Activated naive CD8-positive, alpha-beta T cell (primary cell): ENCODE measurements at regions not wholly inside any gene's neighbourhood (a gene's known extent, or its start where the extent isn't known, plus 50 kb on each side); places are given as distances from the start of the nearest gene placed in this dataset.
"Not testable (repeated sequence)": the region's sequence is repeated elsewhere in the genome, so short reads cannot be mapped to it uniquely, and the experiment has no call there.

Source experiments
- H3K27ac Mint-ChIP-seq: one replicate; pipeline ENCODE4 v1.8.0; 2021; ENCODE audit warnings: mixed read lengths
- H3K27me3 Mint-ChIP-seq: one replicate; pipeline ENCODE4 v1.8.0; 2021; ENCODE audit warnings: mixed read lengths
- H3K36me3 Mint-ChIP-seq: one replicate; pipeline ENCODE4 v1.8.0; 2021; ENCODE audit warnings: mixed read lengths
- H3K4me1 Mint-ChIP-seq: one replicate; pipeline ENCODE4 v1.8.0; 2021; ENCODE audit warnings: low read depth, mixed read lengths
- H3K4me3 Mint-ChIP-seq: one replicate; pipeline ENCODE4 v1.8.0; 2021; ENCODE audit warnings: mild to moderate bottlenecking, mixed read lengths
- H3K9me3 Mint-ChIP-seq: one replicate; pipeline ENCODE4 v1.8.0; 2021; ENCODE audit warnings: low read depth, mixed read lengths

DNA sequence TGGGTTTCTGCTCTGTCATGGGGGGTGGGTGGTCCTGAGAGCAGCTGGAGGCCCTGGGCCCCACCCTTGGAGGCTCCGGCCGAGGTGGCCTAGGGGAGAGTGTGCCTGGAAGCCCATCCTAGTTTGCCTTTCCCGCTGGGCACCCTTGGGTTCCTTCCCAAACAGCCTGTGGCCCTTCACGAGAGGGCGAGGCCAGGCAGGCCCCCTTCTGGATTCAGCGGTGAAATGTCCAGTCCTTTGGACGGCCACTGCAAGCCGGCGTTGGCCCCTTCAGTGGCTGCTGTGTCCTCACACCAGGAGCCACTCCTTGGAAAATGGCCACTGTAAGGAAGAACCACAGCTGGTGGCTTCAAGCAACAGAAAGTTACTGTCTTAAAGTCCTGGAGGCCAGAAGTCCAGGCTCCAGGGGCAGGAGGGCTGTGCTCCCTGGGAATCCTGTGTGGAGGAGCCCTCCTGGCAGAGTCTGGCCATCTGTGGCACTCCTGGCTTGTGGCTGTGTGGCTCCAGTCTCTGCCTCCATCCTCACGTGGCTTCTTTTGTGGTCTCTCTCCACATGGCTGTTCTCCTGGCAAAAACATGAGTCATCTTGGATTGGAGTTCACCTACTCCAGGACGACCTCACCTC is 854.1 kb downstream of the TBC1D22A start:
- peaks cover 5% of the 10 kb centered on the region for H3K27me3 Mint-ChIP-seq
- no peaks in the 10 kb centered on the region for H3K9me3 Mint-ChIP-seq
- no peak overlapping the region for H3K4me3 Mint-ChIP-seq
- H3K36me3 Mint-ChIP-seq: no peaks in the 10 kb centered on the region
- no peak overlapping the region for H3K27ac Mint-ChIP-seq
- H3K4me1 Mint-ChIP-seq: no peaks in the 10 kb centered on the region

DNA sequence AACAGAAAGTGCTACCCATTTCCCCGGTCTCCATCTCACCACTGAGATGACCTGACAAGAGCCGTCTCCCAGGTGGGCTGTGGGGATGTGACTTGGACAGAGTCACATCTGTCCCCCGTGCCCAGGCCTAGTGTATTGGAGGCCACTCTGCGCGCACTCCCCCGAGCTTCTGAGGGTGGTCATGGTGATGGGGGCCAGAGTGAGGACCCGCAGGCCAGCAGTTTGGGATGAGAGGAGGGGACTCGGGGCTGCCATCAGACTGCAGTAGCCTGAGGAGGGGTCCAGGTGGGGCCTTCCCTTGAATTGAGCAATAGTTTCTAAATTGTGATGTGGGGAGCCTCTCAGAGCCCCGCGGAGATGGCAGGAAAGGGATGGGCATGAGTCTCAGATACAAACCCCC is 852.6 kb downstream of the TBC1D22A start:
- H3K9me3 Mint-ChIP-seq: no peaks in the 10 kb centered on the region
- no peaks in the 10 kb centered on the region for H3K36me3 Mint-ChIP-seq
- no peak overlapping the region for H3K27ac Mint-ChIP-seq
- H3K27me3 Mint-ChIP-seq: peaks cover 5% of the 10 kb centered on the region
- no peaks in the 10 kb centered on the region for H3K4me1 Mint-ChIP-seq
- no peak overlapping the region for H3K4me3 Mint-ChIP-seq

DNA sequence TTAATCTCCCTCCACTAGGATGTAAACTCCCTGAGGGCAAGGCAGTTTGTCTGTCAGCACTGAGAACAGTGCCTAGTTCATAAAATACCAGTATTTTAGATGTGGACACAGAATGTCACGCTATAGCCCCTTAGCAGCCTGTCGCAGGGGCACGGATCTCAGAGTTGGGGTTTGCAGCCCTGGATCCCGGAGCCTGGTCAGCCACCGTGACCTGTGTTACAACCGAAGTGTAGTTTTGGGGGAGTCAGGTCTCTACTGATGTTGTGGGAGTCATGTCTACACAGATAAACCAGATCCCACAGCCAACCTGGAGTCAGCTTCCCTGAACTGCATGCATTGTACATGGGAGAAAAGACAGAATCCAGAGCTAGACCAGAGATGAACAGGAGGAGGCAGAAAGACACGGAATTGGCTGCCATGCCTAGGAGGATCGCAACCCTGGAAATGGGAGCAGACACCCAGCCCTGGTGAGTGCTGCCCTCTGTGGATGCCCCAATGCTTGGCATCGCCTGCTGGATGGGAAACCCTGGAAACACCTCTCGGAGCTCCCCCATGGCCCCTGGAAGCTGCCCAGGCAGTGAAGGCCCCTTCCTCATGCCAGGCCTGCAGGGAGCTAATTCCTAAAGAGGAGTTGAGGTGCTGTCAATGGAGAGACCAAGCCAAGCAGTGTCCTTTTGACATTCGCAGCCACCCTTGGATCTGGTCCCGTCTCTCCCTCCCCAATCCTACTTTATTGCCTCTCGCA is 851.3 kb downstream of the TBC1D22A start:
- Mint-ChIP-seq H3K9me3 (no peaks in the 10 kb centered on the region), H3K27ac (no peak overlapping the region), H3K27me3 (peaks cover 5% of the 10 kb centered on the region), H3K36me3 (no peaks in the 10 kb centered on the region), H3K4me1 (no peaks in the 10 kb centered on the region), H3K4me3 (no peak overlapping the region)

DNA sequence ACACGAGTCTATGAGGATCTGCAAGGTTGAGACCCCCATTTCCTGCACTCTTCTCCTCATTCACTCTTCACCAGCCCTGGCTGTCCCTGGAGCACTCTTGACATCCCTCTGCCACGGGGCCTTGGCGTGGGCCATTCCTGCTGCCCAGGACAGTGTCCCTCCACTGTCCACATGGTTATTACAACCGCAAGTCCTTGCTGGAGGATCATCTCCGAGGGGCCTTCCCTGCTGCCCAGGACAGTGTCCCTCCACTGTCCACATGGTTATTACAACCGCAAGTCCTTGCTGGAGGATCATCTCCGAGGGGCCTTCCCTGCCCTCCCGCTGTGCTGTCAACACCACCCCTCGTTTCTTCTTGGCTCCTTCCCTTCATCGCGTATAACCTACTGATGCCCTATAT is 850.7 kb downstream of the TBC1D22A start:
- not testable (repeated sequence) for H3K4me3 Mint-ChIP-seq, H3K27ac Mint-ChIP-seq, H3K27me3 Mint-ChIP-seq, H3K9me3 Mint-ChIP-seq, H3K4me1 Mint-ChIP-seq, H3K36me3 Mint-ChIP-seq

DNA sequence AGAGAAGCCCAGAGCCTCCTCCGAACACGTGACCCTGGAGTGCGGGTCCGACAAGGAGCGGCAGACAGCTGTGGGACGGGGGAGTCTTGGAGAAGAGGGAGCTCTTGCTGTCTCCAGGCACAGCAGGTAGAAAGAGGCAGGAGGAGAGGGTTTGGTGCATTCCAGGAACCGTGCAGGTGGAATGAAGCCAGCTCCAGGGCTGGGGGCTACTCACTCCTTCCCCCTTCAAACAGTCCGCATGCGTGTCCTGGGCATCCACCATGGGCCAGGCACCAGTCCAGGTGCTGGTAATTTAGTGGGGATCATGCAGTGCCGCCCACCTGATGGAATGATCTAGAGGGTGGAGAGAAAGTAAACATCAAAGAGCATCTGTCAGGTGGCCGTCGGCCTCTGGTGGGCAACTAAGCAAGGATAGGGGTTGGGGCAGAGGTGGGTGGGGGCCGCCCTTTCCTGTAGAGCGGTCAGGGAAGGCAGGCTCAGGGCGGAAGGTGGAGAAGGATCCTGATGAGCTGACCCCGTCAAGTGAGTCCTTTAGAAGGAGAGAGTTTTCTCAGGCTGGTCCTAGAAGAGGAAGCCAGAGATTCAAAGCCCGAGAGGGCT is 850.0 kb downstream of the TBC1D22A start:
- Mint-ChIP-seq H3K36me3 (no peaks in the 10 kb centered on the region), H3K27ac (no peak overlapping the region), H3K4me1 (no peaks in the 10 kb centered on the region), H3K9me3 (no peaks in the 10 kb centered on the region), H3K4me3 (no peak overlapping the region), H3K27me3 (peaks cover 4% of the 10 kb centered on the region)

DNA sequence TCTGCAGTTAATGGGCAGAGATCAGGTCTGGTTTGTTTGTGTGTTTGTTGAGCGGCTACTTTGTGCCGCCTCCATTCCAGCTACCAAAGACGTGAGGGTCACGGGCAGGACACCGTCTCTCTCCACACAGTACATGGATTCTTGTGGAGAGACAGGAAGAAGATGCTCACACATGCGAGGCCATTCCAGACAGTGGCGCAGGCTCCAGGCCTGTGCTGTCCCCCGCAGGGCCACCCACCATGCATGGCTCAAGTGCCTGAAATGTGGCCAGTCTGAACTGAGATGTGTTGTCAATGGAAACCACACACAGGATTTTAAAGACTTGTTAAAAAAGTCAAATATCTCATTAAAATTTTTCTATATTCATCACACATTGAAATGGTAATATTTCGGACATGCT is 848.3 kb downstream of the TBC1D22A start:
- Mint-ChIP-seq H3K27me3 (peaks cover 3% of the 10 kb centered on the region), H3K27ac (no peak overlapping the region), H3K4me1 (no peaks in the 10 kb centered on the region), H3K4me3 (no peak overlapping the region), H3K36me3 (no peaks in the 10 kb centered on the region), H3K9me3 (no peaks in the 10 kb centered on the region)

DNA sequence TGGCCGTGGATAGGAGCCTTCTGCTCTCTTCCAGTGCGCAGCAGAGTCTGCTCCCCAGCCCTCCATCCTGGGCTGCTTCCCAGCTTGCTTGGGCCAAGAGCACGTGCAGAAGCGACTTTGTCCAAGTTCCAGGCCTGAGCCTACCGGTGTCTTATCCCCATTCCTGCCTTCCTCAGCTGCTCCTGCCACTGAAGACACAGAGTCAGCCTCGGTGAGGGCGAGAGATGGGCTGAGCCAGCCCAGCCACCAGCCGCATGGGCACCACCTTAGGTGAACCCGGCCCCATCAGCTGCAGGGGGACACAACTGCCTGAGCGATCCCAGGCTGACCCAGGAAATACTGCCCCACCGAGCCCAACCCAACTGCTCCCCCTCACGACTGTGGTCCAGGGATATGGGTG is 847.8 kb downstream of the TBC1D22A start:
- Mint-ChIP-seq H3K27ac (no peak overlapping the region), H3K4me3 (no peak overlapping the region), H3K9me3 (no peaks in the 10 kb centered on the region), H3K4me1 (no peaks in the 10 kb centered on the region), H3K36me3 (no peaks in the 10 kb centered on the region), H3K27me3 (peaks cover 3% of the 10 kb centered on the region)

DNA sequence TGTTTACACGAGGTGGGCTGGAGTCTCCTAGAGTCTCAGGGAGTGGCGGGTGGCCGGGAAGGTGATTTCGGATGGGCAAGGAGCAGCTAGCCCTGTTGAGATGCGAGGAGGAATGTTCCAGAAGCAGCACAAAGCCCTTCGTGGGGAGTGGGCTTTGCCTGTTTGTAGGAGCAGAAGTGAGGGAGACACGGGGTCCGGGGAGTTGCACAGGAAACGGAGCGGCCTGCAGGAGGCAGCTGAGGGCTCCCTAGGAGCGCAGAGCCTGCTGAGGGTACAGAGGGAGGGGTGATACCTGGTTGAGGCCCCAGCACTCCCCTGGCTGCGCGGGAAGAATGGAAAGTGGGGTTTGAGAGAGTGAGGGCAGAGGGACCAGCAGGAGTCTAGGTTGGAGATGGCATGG is 847.2 kb downstream of the TBC1D22A start:
- Mint-ChIP-seq H3K36me3 (no peaks in the 10 kb centered on the region), H3K27me3 (peaks cover 3% of the 10 kb centered on the region), H3K9me3 (no peaks in the 10 kb centered on the region), H3K4me1 (no peaks in the 10 kb centered on the region), H3K4me3 (no peak overlapping the region), H3K27ac (no peak overlapping the region)

DNA sequence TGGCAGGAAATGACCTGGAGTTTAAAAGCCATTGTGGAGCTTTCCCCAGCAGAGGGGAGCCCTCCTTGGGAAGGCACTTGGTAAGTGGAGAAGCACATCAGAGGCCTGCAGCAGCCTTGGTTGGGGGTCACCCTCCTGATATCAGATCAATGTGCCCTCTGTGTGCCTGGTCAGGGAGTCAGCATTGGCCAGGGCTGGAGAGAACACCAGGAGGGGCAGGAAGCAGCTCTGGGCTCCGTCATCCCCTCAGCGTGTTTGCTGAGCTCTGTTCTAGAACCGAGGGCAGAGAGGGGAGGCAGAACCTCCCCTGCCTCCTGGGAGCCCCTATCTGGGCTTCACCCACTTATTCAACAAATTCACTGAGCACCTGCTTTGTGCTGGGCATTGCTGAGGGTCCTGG is 846.0 kb downstream of the TBC1D22A start:
- Mint-ChIP-seq H3K4me3 (no peak overlapping the region), H3K9me3 (no peaks in the 10 kb centered on the region), H3K4me1 (no peaks in the 10 kb centered on the region), H3K27ac (no peak overlapping the region), H3K27me3 (peaks cover 3% of the 10 kb centered on the region), H3K36me3 (no peaks in the 10 kb centered on the region)

DNA sequence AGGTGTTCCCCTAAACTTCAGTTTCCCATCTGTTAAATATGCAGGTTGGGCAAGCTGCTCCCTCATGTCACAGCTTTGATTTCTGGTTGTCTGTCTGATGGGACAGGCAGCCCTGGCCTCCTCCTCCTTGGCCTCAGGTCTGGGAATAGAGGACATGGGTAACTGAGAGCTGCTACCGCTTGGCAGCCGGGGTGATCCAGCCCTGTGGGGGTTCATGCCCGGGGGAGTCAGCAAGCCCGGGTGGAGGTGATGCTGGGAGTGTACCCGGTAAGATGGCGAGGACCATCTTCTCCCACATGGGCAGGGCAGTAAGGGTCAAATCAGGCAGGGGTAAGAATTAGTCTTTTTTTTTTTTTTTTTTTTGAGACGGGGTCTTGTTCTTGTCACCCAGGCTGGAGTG is 845.0 kb downstream of the TBC1D22A start:
- Mint-ChIP-seq H3K9me3 (no peaks in the 10 kb centered on the region), H3K36me3 (no peaks in the 10 kb centered on the region), H3K4me1 (no peaks in the 10 kb centered on the region), H3K4me3 (no peak overlapping the region), H3K27ac (no peak overlapping the region), H3K27me3 (peaks cover 3% of the 10 kb centered on the region)

DNA sequence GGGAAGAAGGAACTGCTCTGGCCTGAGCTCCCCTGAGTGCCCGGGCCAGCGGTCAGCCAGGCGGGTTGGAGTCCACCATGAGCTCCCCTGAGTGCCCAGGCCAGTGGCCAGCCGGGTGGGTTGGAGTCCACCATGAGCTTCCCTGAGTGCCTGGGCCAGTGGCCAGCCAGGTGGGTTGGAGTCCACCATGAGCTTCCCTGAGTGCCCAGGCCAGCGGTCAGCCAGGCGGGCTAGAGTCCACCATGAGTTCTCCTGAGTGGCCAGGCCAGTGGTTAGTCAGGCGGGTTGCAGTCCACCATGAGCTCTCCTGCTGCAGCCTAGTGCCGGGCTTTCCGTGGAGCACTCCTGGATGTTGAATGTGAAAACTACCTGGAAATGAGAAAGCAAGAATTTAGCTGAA is 844.0 kb downstream of the TBC1D22A start:
- Mint-ChIP-seq H3K27me3 (peaks cover 8% of the 10 kb centered on the region), H3K9me3 (no peaks in the 10 kb centered on the region), H3K36me3 (no peaks in the 10 kb centered on the region), H3K4me3 (no peak overlapping the region), H3K27ac (no peak overlapping the region), H3K4me1 (no peaks in the 10 kb centered on the region)

DNA sequence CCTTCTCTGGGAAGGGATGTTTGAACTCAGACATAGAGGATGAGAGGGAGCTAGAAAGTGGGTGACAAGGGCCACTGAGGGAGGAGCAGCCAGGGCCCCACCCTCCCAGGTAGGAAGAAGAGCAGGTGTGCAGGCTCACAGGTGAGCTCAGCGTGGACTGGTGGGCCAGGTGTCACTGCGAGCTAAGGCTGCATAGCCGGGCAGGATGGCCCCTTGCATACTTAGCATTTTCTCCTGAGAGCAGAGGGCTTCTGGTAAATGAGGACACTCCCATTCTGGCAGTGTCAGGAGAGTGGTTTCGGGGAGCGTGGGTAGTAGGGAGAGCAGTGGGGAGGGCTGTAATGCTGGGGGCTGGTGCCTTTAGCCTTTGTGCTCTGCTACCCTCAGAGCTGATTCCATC is 843.4 kb downstream of the TBC1D22A start:
- H3K4me3 Mint-ChIP-seq: no peak overlapping the region
- H3K4me1 Mint-ChIP-seq: no peaks in the 10 kb centered on the region
- H3K27ac Mint-ChIP-seq: no peak overlapping the region
- H3K36me3 Mint-ChIP-seq: no peaks in the 10 kb centered on the region
- H3K9me3 Mint-ChIP-seq: no peaks in the 10 kb centered on the region
- H3K27me3 Mint-ChIP-seq: peaks cover 13% of the 10 kb centered on the region

DNA sequence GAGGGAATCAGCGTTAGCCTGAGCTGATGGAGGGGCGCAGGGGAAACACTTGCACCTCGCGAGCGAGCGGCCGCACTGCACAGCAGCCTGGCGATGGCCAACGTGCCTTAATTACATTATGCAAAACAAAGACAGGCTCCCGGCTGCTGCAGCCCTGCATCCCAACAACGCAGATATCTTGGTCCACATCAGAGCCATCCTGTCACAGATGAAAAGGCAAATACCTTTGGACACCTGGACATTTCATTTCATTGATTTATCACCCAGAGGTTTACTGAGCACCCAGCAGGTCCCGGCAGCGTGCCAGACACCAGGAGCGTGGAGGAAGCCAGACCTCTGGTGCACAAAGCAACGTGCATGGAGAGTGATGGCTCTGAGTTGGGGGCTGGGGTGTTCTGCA is 843.0 kb downstream of the TBC1D22A start:
- H3K4me1 Mint-ChIP-seq: no peaks in the 10 kb centered on the region
- no peaks in the 10 kb centered on the region for H3K36me3 Mint-ChIP-seq
- H3K9me3 Mint-ChIP-seq: no peaks in the 10 kb centered on the region
- H3K27ac Mint-ChIP-seq: no peak overlapping the region
- no peak overlapping the region for H3K4me3 Mint-ChIP-seq
- H3K27me3 Mint-ChIP-seq: peaks cover 13% of the 10 kb centered on the region

DNA sequence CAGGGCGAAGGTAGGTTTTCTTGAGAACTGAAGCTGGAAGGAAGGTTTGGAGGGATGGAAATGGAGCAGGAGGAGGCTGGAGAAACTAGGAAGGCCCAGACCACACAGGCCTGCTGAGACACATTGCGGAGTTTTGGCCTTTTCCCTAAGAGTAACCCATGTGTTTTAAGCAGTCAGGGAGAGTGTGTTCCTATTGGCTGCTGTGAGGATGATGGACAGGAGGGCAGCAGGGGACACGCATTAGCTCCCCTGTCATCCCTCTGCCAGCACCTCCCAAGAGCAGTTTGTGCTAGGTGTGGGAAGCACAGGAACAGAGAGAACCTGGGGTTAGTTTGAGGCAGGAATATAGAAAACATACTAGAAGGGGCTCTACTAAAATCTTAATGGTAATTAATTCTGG is 842.1 kb downstream of the TBC1D22A start:
- H3K9me3 Mint-ChIP-seq: no peaks in the 10 kb centered on the region
- H3K4me1 Mint-ChIP-seq: no peaks in the 10 kb centered on the region
- H3K27ac Mint-ChIP-seq: no peak overlapping the region

DNA sequence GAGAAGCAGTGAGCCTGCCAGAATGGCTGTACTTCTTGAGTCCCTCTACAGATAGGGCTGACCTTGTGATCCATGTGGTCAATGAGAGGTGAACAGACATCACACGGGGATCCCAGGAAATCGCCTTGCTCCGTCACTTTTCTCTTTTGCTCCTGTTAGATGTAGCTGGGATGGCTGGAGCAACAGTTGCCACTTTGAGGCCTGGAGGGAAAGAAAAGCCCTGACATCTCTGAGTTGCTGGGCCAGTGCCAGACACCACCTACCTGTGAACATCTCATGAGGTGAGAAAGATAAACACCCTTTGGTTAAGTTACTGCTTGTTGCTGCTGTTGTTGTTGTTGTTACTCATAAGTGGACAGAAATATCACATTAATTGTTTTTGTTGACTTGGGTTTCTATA is 840.3 kb downstream of the TBC1D22A start:
- Mint-ChIP-seq H3K27ac (no peak overlapping the region), H3K4me3 (no peak overlapping the region), H3K27me3 (peaks cover 13% of the 10 kb centered on the region), H3K9me3 (no peaks in the 10 kb centered on the region), H3K4me1 (no peaks in the 10 kb centered on the region), H3K36me3 (no peaks in the 10 kb centered on the region)

More for the DNA sequence above, 842.1 kb downstream of the TBC1D22A start:
- no peak overlapping the region for H3K4me3 Mint-ChIP-seq
- peaks cover 13% of the 10 kb centered on the region for H3K27me3 Mint-ChIP-seq
- H3K36me3 Mint-ChIP-seq: no peaks in the 10 kb centered on the region

DNA sequence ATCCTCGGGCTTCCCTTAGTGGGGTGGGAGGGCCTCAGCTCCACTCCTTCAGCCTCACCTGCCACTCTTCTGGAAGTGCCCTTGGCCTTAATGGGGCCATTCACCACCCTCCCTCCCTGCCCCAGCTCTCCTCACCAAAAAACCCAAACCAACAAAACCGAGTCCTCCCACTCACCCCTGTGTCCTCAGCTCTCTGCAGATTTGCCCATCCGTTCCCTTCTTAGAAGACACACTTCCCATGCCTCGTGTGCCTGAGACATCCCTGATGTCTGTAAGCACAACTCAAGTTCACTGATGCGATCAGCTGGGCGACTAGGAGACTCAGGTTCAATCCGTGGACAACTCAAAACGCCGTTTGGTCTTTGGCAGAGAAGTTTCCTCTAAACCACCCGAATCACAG is 839.2 kb downstream of the TBC1D22A start:
- H3K27ac Mint-ChIP-seq: no peak overlapping the region
- H3K27me3 Mint-ChIP-seq: peaks cover 13% of the 10 kb centered on the region
- no peaks in the 10 kb centered on the region for H3K9me3 Mint-ChIP-seq
- H3K4me1 Mint-ChIP-seq: no peaks in the 10 kb centered on the region
- no peaks in the 10 kb centered on the region for H3K36me3 Mint-ChIP-seq
- H3K4me3 Mint-ChIP-seq: no peak overlapping the region
